ENCODE measurements at regions not wholly inside any gene's neighbourhood (a gene's known extent, or its start where the extent isn't known, plus 50 kb on each side); places are given as distances from the start of the nearest gene placed in this dataset.

DNA sequence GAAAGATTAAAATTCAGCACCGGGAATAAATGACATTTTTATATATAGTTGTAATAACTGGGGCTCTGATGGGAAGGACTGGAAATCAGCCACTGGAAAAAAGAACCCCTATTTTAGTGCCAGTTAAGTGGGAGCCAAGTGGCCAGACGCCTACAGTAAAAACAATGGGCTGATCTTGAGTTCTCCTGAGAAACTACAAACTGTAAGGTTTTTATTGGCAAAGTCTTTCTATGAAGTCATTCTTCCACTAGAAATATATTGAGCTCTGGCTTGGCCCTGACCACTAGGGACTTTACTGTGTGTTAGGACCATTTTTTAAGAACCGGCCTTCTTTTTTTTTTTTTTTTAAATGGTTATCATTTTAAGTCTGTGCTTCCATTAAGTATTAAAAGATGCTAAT, 79.6 kb downstream of the ZNF22 start:
- Histone ChIP-seq H3K9me3 (peaks cover 6% of the 10 kb centered on the region), H3K27me3 (no peaks in the 10 kb centered on the region), H3K4me1 (no peaks in the 10 kb centered on the region), H3K36me3 (no peaks in the 10 kb centered on the region), H3K4me3 (no peak overlapping the region), H3K27ac (no peak overlapping the region)
- DNase-seq (no peak), ATAC-seq (no peak)
- intact Hi-C loops (cut with DNase I): no loop called here
- TF ChIP-seq, protein P1, sequence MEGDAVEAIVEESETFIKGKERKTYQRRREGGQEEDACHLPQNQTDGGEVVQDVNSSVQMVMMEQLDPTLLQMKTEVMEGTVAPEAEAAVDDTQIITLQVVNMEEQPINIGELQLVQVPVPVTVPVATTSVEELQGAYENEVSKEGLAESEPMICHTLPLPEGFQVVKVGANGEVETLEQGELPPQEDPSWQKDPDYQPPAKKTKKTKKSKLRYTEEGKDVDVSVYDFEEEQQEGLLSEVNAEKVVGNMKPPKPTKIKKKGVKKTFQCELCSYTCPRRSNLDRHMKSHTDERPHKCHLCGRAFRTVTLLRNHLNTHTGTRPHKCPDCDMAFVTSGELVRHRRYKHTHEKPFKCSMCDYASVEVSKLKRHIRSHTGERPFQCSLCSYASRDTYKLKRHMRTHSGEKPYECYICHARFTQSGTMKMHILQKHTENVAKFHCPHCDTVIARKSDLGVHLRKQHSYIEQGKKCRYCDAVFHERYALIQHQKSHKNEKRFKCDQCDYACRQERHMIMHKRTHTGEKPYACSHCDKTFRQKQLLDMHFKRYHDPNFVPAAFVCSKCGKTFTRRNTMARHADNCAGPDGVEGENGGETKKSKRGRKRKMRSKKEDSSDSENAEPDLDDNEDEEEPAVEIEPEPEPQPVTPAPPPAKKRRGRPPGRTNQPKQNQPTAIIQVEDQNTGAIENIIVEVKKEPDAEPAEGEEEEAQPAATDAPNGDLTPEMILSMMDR (IDR thresholded peaks at IDR 0.05): no peak

DNA sequence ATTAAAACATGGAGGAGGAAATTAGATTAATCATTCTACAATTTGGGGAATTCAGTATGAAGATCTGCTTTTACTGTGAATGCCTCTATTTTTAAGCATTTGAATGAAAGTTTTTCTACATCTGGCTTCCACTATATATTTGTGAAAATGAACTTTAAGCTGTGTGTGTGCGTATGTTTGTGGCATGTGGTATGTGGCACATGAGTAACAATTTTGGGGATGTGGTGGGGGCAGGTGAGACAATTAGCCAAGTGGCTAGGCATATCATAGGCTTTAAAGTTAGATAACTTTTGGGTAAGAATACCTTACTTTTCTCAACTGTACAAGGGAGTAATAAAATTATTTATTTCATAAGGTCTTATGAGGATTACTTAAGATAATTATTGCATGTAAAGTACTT, 81.5 kb downstream of the ZNF22 start:
- Histone ChIP-seq H3K27ac (no peak overlapping the region), H3K4me1 (no peaks in the 10 kb centered on the region), H3K27me3 (no peaks in the 10 kb centered on the region), H3K4me3 (no peak overlapping the region), H3K9me3 (peaks cover 20% of the 10 kb centered on the region), H3K36me3 (no peaks in the 10 kb centered on the region)
- DNase-seq (no peak), ATAC-seq (no peak)
- TF ChIP-seq, protein P1 (IDR thresholded peaks at IDR 0.05): no peak
- intact Hi-C loops (cut with DNase I): no loop called here

DNA sequence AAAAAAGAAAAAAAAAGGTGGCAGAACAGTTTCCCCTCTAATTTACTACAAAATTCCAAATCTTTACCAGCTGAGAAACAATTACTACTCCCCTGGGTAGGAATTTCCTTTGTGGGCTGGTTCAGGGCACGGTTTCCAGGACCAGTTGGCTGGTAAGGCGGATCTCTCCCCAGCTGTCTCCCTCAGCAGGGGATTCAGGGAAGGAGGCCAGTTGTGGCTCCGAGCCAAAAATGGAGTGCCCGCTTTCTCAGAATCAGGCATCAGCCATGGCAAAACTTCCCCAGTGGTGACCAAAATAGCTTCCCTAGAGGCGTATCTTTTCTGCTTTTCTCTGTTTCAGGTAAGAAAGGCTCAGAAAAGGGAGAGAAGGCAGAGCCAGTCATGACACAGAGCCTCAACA, 91.2 kb downstream of the ZNF22 start:
- Histone ChIP-seq H3K9me3 (no peaks in the 10 kb centered on the region), H3K4me3 (no peak overlapping the region), H3K4me1 (no peaks in the 10 kb centered on the region), H3K36me3 (no peaks in the 10 kb centered on the region), H3K27me3 (no peaks in the 10 kb centered on the region), H3K27ac (no peak overlapping the region)
- no peak for DNase-seq
- TF ChIP-seq, protein P1 (IDR thresholded peaks at IDR 0.05): no peak
- intact Hi-C loops (cut with DNase I): no loop called here
- no peak for ATAC-seq

DNA sequence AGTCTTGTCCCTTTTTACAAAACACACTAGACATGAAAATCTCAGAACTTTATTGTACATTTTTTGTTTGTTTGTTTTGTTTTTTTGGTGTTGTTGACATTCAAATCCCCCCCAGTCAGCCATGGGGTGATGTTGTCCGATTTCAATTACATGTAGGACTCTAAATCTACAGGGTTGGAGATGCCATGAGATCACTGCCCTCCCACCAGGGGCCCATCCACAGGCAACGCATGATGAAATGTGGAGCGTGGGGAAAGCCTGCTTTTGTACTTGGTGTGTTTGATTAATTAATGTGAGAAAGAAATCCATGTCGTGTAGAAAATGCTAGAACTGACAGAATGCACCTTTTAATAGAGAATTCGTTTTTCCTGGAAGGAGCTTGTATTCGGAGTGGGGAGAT, 93.2 kb downstream of the ZNF22 start:
- intact Hi-C loops (cut with DNase I): no loop called here
- Histone ChIP-seq H3K27me3 (no peaks in the 10 kb centered on the region), H3K4me3 (no peak overlapping the region), H3K36me3 (no peaks in the 10 kb centered on the region), H3K4me1 (no peaks in the 10 kb centered on the region), H3K9me3 (no peaks in the 10 kb centered on the region), H3K27ac (no peak overlapping the region)
- ATAC-seq (no peak), DNase-seq (no peak)
- TF ChIP-seq, protein P1 (IDR thresholded peaks at IDR 0.05): no peak

DNA sequence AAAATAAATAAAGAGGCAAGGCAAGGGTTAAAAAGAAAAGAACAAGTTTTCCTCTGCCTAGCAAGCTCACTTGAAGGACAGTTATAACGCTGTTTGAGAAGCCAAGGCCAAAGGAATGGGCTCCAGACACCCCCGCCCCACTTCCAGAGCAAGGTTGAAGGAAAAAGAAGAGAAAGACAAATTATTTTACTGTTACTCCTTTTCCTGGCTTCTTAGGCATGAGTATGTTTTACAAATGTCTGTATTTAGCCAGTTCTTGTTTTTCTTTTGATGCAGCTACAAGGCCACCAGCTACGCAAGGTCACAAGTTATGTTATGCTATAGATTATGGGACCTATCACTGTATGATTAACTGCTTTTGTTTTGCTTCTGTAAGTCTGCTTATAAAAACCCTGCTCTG, 94.6 kb downstream of the ZNF22 start:
- H3K4me1 ChIP-seq: no peaks in the 10 kb centered on the region
- no peak overlapping the region for H3K27ac ChIP-seq
- no peaks in the 10 kb centered on the region for H3K27me3 ChIP-seq
- ATAC-seq: no peak
- no peak overlapping the region for H3K4me3 ChIP-seq
- TF ChIP-seq, protein P1 (IDR thresholded peaks at IDR 0.05): no peak
- H3K9me3 ChIP-seq: no peaks in the 10 kb centered on the region
- no peak for DNase-seq
- H3K36me3 ChIP-seq: no peaks in the 10 kb centered on the region
- intact Hi-C loops (cut with DNase I): no loop called here

DNA sequence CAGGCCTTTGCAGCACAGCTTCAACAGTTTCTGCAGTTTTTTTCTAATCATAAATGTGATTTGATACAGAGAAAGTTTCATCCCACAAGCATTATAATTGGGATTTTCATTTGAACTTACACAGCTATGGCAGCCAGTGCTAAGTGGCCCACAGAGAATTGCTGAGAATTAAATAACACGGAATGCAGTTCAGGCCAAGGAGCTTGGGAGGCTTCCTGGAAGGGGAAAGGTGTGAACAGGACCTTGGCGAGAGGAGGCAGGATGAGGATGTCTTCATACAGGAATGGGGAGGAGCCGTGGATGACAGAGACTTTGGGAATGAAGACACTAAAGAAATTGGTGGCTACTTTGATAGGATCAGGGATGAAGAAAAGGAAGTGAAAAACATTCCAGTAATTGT, 95.3 kb downstream of the ZNF22 start:
- H3K36me3 ChIP-seq: no peaks in the 10 kb centered on the region
- no peaks in the 10 kb centered on the region for H3K9me3 ChIP-seq
- no peaks in the 10 kb centered on the region for H3K4me1 ChIP-seq
- no peak overlapping the region for H3K4me3 ChIP-seq
- TF ChIP-seq, protein P1 (IDR thresholded peaks at IDR 0.05): no peak
- no peak for DNase-seq
- no peaks in the 10 kb centered on the region for H3K27me3 ChIP-seq
- intact Hi-C loops (cut with DNase I): no loop called here
- no peak overlapping the region for H3K27ac ChIP-seq
- ATAC-seq: no peak

All from upper lobe of right lung (tissue), 1 donor.